ENCODE measurements at regions not wholly inside any gene's neighbourhood (a gene's known extent, or its start where the extent isn't known, plus 50 kb on each side); places are given as distances from the start of the nearest gene placed in this dataset.

GRCh38 chr1:10901891-10902805 lies 105.7 kb upstream of the CASZ1 start:
- H3K4me3 ChIP-seq: no peak overlapping the region
- H3K79me2 ChIP-seq (ENCODE audit: control insufficient read depth, insufficient read depth, low read length): no peaks in the 10 kb centered on the region
- no peak for ATAC-seq
- no peak for FAIRE-seq
- intact Hi-C loops (cut with micrococcal nuclease; ENCODE audit: unreplicated experiment) (no loop called here), in situ Hi-C loops (cut with MboI) (no loop called here)
- RAD21 ChIA-PET (ENCODE audit: unreplicated experiment): no interaction called here
- CTCF ChIA-PET: no interaction called here
- no peaks in the 10 kb centered on the region for H3K4me1 ChIP-seq (ENCODE audit: control insufficient read depth, insufficient read depth, low read length)
- no peaks in the 10 kb centered on the region for H4K20me1 ChIP-seq (ENCODE audit: control insufficient read depth, insufficient read depth)
- H3K4me2 ChIP-seq (ENCODE audit: control insufficient read depth, insufficient read depth): no peak overlapping the region
- H3K27me3 ChIP-seq (replicated peaks in 1 of 2; ENCODE audit: control insufficient read depth in 2 of 2, insufficient read depth in 2 of 2, low read length in 1 of 2): peaks cover 0 to 10% of the 10 kb centered on the region in 2 experiments
- no peak for DNase-seq (ENCODE audit: low read depth, low spot score)
- 35% methylated on average over 18 of the region's 18 CpGs for WGBS (ENCODE audit: insufficient coverage, insufficient replicate concordance, low lambda C conversion rate, missing lambda C conversion rate)
- H3K9ac ChIP-seq (ENCODE audit: control insufficient read depth, insufficient read depth, low read length): no peak overlapping the region
- H3K27ac ChIP-seq (ENCODE audit: control insufficient read depth, insufficient read depth): no peak overlapping the region
- no peak overlapping the region for H2AFZ ChIP-seq (ENCODE audit: control insufficient read depth, low read depth, low read length)
- POLR2A ChIA-PET: no interaction called here
- BruUV-seq (replicated peaks): no TSS peak
- no peak for TF ChIP-seq ETV6 (conservative IDR thresholded peaks at IDR 0.05 in 1 of 2, IDR thresholded peaks at IDR 0.05 in 1 of 2; ENCODE audit: borderline replicate concordance in 1 of 2, low read depth in 1 of 2)
- TF ChIP-seq TBL1XR1 (IDR thresholded peaks at IDR 0.05; ENCODE audit: low read depth, low read length): no peak
- no peak for TF ChIP-seq GABPA (IDR thresholded peaks at IDR 0.05; ENCODE audit: low read depth)
- TF ChIP-seq RUNX3 (IDR thresholded peaks at IDR 0.05; ENCODE audit: low read length): no peak
- no peak for TF ChIP-seq SKIL (IDR thresholded peaks at IDR 0.05; ENCODE audit: low read depth, poor library complexity, severe bottlenecking)
- TF ChIP-seq USF2 (IDR thresholded peaks at IDR 0.05; ENCODE audit: borderline replicate concordance, low read depth, low read length): no peak
- no peak for TF ChIP-seq ZNF384 (IDR thresholded peaks at IDR 0.05; ENCODE audit: borderline replicate concordance, low read depth, low read length)
- no peak for TF ChIP-seq SPI1 (IDR thresholded peaks at IDR 0.05; ENCODE audit: borderline replicate concordance, insufficient read depth, low read depth, low read length)
- no peak for TF ChIP-seq JUNB (IDR thresholded peaks at IDR 0.05)
- H3K36me3 ChIP-seq (ENCODE audit: control insufficient read depth in 2 of 2, insufficient read depth in 2 of 2, low read length in 1 of 2): no peaks in the 10 kb centered on the region
- H3K9me3 ChIP-seq (replicated peaks; ENCODE audit: control insufficient read depth, insufficient read depth, low read length): no peaks in the 10 kb centered on the region
- SMC1A ChIA-PET (ENCODE audit: uncharacterized antibody, unreplicated experiment): interaction anchor here (0.9 kb wide), 1 partner anchor 23 kb away, joined by 3 read pairs; no protein-coding TSS in a partner anchor

Data from GM12878 (cell line).